Left renal pelvis (tissue), 4 donors: ENCODE measurements at regions not wholly inside any gene's neighbourhood (a gene's known extent, or its start where the extent isn't known, plus 50 kb on each side); places are given as distances from the start of the nearest gene placed in this dataset.
"Not testable (repeated sequence)": the region's sequence is repeated elsewhere in the genome, so short reads cannot be mapped to it uniquely, and the experiment has no call there.

ENCODE experiments used
- DNase-seq, 4 donors: peaks; one replicate each; pipeline ENCODE4 v3.0.0-alpha.2; 2013; ENCODE audit warnings: low read depth in 4 of 4, low spot score in 3 of 4

GRCh38 chrX:25618248-25618647 is 519.9 kb upstream of the MAGEB18 start:
- no peak for DNase-seq

GRCh38 chrX:25640276-25640675 is 497.9 kb upstream of the MAGEB18 start:
- no peak for DNase-seq

GRCh38 chrX:25646156-25646555 is 492.0 kb upstream of the MAGEB18 start:
- DNase-seq, result no peak

- no peak for DNase-seq
Measured at GRCh38 chrX:25648790-25649189, 489.4 kb upstream of the MAGEB18 start.

GRCh38 chrX:25650216-25650820 is 487.8 kb upstream of the MAGEB18 start:
- no peak for DNase-seq

GRCh38 chrX:25659317-25659716 is 478.8 kb upstream of the MAGEB18 start:
- DNase-seq, result no peak

GRCh38 chrX:25663701-25664100 is 474.4 kb upstream of the MAGEB18 start:
- DNase-seq, result peak in 2 of 4 donors; percentile 1 to 3

GRCh38 chrX:25665431-25665830 is 472.7 kb upstream of the MAGEB18 start:
- DNase-seq, result no peak

GRCh38 chrX:25667681-25668080 is 470.5 kb upstream of the MAGEB18 start:
- DNase-seq, result no peak

- DNase-seq, result no peak
Measured at GRCh38 chrX:25674776-25675175, 463.4 kb upstream of the MAGEB18 start.

- DNase-seq, result no peak
Measured at GRCh38 chrX:25701876-25702275, 436.3 kb upstream of the MAGEB18 start.

- no peak for DNase-seq
Measured at GRCh38 chrX:25717122-25717521, 421.0 kb upstream of the MAGEB18 start.

GRCh38 chrX:25721564-25721963 is 416.6 kb upstream of the MAGEB18 start:
- DNase-seq, result no peak

- no peak for DNase-seq
Measured at GRCh38 chrX:25726539-25726938, 411.6 kb upstream of the MAGEB18 start.

GRCh38 chrX:25733148-25733547 is 405.0 kb upstream of the MAGEB18 start:
- DNase-seq, result no peak

- DNase-seq, result no peak
Measured at GRCh38 chrX:25737540-25737939, 400.6 kb upstream of the MAGEB18 start.

- no peak for DNase-seq
Measured at GRCh38 chrX:25742334-25742733, 395.8 kb upstream of the MAGEB18 start.

- no peak for DNase-seq
Measured at GRCh38 chrX:25754399-25754798, 383.7 kb upstream of the MAGEB18 start.

GRCh38 chrX:25755194-25755593 is 382.9 kb upstream of the MAGEB18 start:
- DNase-seq, result no peak

GRCh38 chrX:25762656-25763055 is 375.5 kb upstream of the MAGEB18 start:
- no peak for DNase-seq

- not testable (repeated sequence) for DNase-seq
Measured at GRCh38 chrX:25771853-25772252, 366.3 kb upstream of the MAGEB18 start.

GRCh38 chrX:25797796-25798195 is 340.3 kb upstream of the MAGEB18 start:
- not testable (repeated sequence) for DNase-seq

- DNase-seq, result no peak
Measured at GRCh38 chrX:25805744-25806143, 332.4 kb upstream of the MAGEB18 start.
